Left cardiac atrium (tissue), 4 donors: ENCODE measurements at regions not wholly inside any gene's neighbourhood (a gene's known extent, or its start where the extent isn't known, plus 50 kb on each side); places are given as distances from the start of the nearest gene placed in this dataset.
A peak's percentile ranks its signal among the peaks of the same experiment; 100 is the strongest.

ENCODE experiments used
- ATAC-seq, 2 donors: fragments of 200-7000 bp; cut with Tn5 transposase; one replicate each; pipeline ENCODE4 v1.9.1; 2020; ENCODE audit warnings: mild to moderate bottlenecking in 2 of 2, moderate library complexity in 2 of 2
- DNase-seq: peaks from one replicate; pipeline ENCODE4 v3.0.0-alpha.2; 2020
- intact Hi-C, 2 donors: fragments of 100-400 bp; cut with DNase I; formaldehyde crosslinking; loops; one replicate each; pipeline versions ENCODE4 v1.14.1 to v1.15.1; 2022 to 2023
- donor health status: DM: no; HTN: yes; CAD: no.
- donor health status: DM: no; HTN: yes; CAD: no; lungs with severe emphysema.
- donor health status: DM: yes; HTN: yes; CAD: no.
- donor health status: Dilated cardiomyopathy.

- ATAC-seq, result peak in 1 of 2 donors; percentile 18
- intact Hi-C loops, result no loop called here
Measured at GRCh38 chr7:156156734-156157408, 344.6 kb upstream of the SHH start.

GRCh38 chr7:156155988-156156733 is 343.9 kb upstream of the SHH start:
- intact Hi-C loops, result no loop called here
- no peak for ATAC-seq
- no peak for DNase-seq

More at GRCh38 chr7:156156734-156157408, 344.6 kb upstream of the SHH start:
- no peak for DNase-seq

GRCh38 chr7:156153590-156153989 is 341.3 kb upstream of the SHH start:
- intact Hi-C loops, result no loop called here
- no peak for ATAC-seq

GRCh38 chr7:156152390-156152789 is 340.1 kb upstream of the SHH start:
- no peak for ATAC-seq
- intact Hi-C loops, result no loop called here
- DNase-seq, result no peak

More at GRCh38 chr7:156153590-156153989, 341.3 kb upstream of the SHH start:
- no peak for DNase-seq

GRCh38 chr7:156151658-156152057 is 339.4 kb upstream of the SHH start:
- DNase-seq (no peak), ATAC-seq (no peak)
- intact Hi-C loops, result no loop called here

GRCh38 chr7:156151078-156151477 is 338.8 kb upstream of the SHH start:
- no peak for DNase-seq
- intact Hi-C loops, result no loop called here
- no peak for ATAC-seq

GRCh38 chr7:156148995-156149394 is 336.7 kb upstream of the SHH start:
- DNase-seq, result no peak
- intact Hi-C loops, result no loop called here
- ATAC-seq, result no peak

- ATAC-seq (no peak), DNase-seq (no peak)
- intact Hi-C loops, result no loop called here
Measured at GRCh38 chr7:156148547-156148946, 336.3 kb upstream of the SHH start.

- intact Hi-C loops, result no loop called here
- no peak for ATAC-seq
- no peak for DNase-seq
Measured at GRCh38 chr7:156147756-156148504, 335.7 kb upstream of the SHH start.

- intact Hi-C loops, result no loop called here
- ATAC-seq (no peak), DNase-seq (no peak)
Measured at GRCh38 chr7:156147104-156147503, 334.8 kb upstream of the SHH start.

- ATAC-seq (no peak), DNase-seq (no peak)
- intact Hi-C loops, result no loop called here
Measured at GRCh38 chr7:156145996-156146395, 333.7 kb upstream of the SHH start.

GRCh38 chr7:156145184-156145583 is 332.9 kb upstream of the SHH start:
- intact Hi-C loops, result no loop called here
- DNase-seq (no peak), ATAC-seq (no peak)

GRCh38 chr7:156143683-156144082 is 331.4 kb upstream of the SHH start:
- ATAC-seq (no peak), DNase-seq (no peak)
- intact Hi-C loops, result no loop called here

- no peak for DNase-seq
- ATAC-seq, result no peak
- intact Hi-C loops, result no loop called here
Measured at GRCh38 chr7:156143158-156143557, 330.9 kb upstream of the SHH start.

- DNase-seq (no peak), ATAC-seq (no peak)
- intact Hi-C loops, result no loop called here
Measured at GRCh38 chr7:156141941-156142340, 329.7 kb upstream of the SHH start.

GRCh38 chr7:156140896-156141295 is 328.6 kb upstream of the SHH start:
- intact Hi-C loops, result no loop called here
- DNase-seq, result no peak
- no peak for ATAC-seq

GRCh38 chr7:156140447-156140846 is 328.2 kb upstream of the SHH start:
- no peak for DNase-seq
- intact Hi-C loops, result no loop called here
- no peak for ATAC-seq

GRCh38 chr7:156139633-156140032 is 327.4 kb upstream of the SHH start:
- ATAC-seq, result no peak
- intact Hi-C loops, result no loop called here
- DNase-seq, result no peak

- intact Hi-C loops, result no loop called here
- DNase-seq, result no peak
- no peak for ATAC-seq
Measured at GRCh38 chr7:156139112-156139511, 326.8 kb upstream of the SHH start.

- ATAC-seq (no peak), DNase-seq (no peak)
- intact Hi-C loops, result no loop called here
Measured at GRCh38 chr7:156131881-156132280, 319.6 kb upstream of the SHH start.
